GM18498 (cell line): ENCODE measurements at regions not wholly inside any gene's neighbourhood (a gene's known extent, or its start where the extent isn't known, plus 50 kb on each side); places are given as distances from the start of the nearest gene placed in this dataset.

Source experiments
- ATAC-seq: cut with Tn5 transposase; IDR thresholded peaks from one replicate; pipeline ENCODE4 v1.9.1; 2021; ENCODE audit warnings: mild to moderate bottlenecking, moderate library complexity; ENCODE audit not compliant: unreplicated experiment

- ATAC-seq, result peak; percentile 67
Observed at GRCh38 chr9:99513441-99514112, 291.5 kb downstream of the SEC61B start.

GRCh38 chr9:99515093-99515492 is 293.0 kb downstream of the SEC61B start:
- peak; percentile 45 for ATAC-seq

GRCh38 chr9:99515895-99516656 is 294.0 kb downstream of the SEC61B start:
- ATAC-seq, result no peak

GRCh38 chr9:99516657-99517049 is 294.6 kb downstream of the SEC61B start:
- ATAC-seq, result no peak

GRCh38 chr9:99523838-99524237 is 297.8 kb upstream of the NR4A3 start:
- ATAC-seq, result no peak

- no peak for ATAC-seq
Observed at GRCh38 chr9:99531313-99531712, 290.4 kb upstream of the NR4A3 start.

- no peak for ATAC-seq
Observed at GRCh38 chr9:99533421-99533820, 288.3 kb upstream of the NR4A3 start.

- ATAC-seq, result no peak
Observed at GRCh38 chr9:99537996-99538395, 283.7 kb upstream of the NR4A3 start.

GRCh38 chr9:99544526-99544925 is 277.2 kb upstream of the NR4A3 start:
- ATAC-seq, result no peak

GRCh38 chr9:99549441-99549840 is 272.2 kb upstream of the NR4A3 start:
- no peak for ATAC-seq

GRCh38 chr9:99555792-99556191 is 265.9 kb upstream of the NR4A3 start:
- ATAC-seq, result no peak

GRCh38 chr9:99556998-99557397 is 264.7 kb upstream of the NR4A3 start:
- no peak for ATAC-seq

- ATAC-seq, result no peak
Observed at GRCh38 chr9:99557816-99558215, 263.9 kb upstream of the NR4A3 start.

GRCh38 chr9:99559776-99560175 is 261.9 kb upstream of the NR4A3 start:
- ATAC-seq, result no peak

- ATAC-seq, result no peak
Observed at GRCh38 chr9:99560561-99560960, 261.1 kb upstream of the NR4A3 start.

GRCh38 chr9:99561509-99561917 is 260.2 kb upstream of the NR4A3 start:
- ATAC-seq, result no peak

- no peak for ATAC-seq
Observed at GRCh38 chr9:99561961-99562565, 259.6 kb upstream of the NR4A3 start.

- ATAC-seq, result no peak
Observed at GRCh38 chr9:99563364-99563763, 258.3 kb upstream of the NR4A3 start.

- ATAC-seq, result no peak
Observed at GRCh38 chr9:99565203-99565602, 256.5 kb upstream of the NR4A3 start.

GRCh38 chr9:99567436-99567835 is 254.2 kb upstream of the NR4A3 start:
- ATAC-seq, result no peak

- ATAC-seq, result no peak
Observed at GRCh38 chr9:99569840-99570239, 251.8 kb upstream of the NR4A3 start.

GRCh38 chr9:99572567-99572966 is 249.1 kb upstream of the NR4A3 start:
- ATAC-seq, result no peak
